SK-N-SH treated with all-trans-retinoic acid at 6 μM for 48 hours (cell line): ENCODE measurements at regions not wholly inside any gene's neighbourhood (a gene's known extent, or its start where the extent isn't known, plus 50 kb on each side); places are given as distances from the start of the nearest gene placed in this dataset.

ENCODE experiments used
- CREB5 ChIP-seq: fragments of 250-450 bp; sonication (Bioruptor Pico); IDR thresholded peaks from 2 replicates; pipeline ENCODE4 v1.5.1; 2020; ENCODE audit warnings: low read depth, mild to moderate bottlenecking, moderate library complexity
- CSDC2 ChIP-seq: fragments of 250-450 bp; sonication (Bioruptor Pico); IDR thresholded peaks from 2 replicates; pipeline ENCODE4 v1.5.0; 2020; ENCODE audit warnings: mild to moderate bottlenecking, moderate library complexity
- PATZ1 ChIP-seq: fragments of 250-450 bp; sonication (Bioruptor Pico); IDR thresholded peaks from 2 replicates; pipeline ENCODE4 v1.8.0; 2020; ENCODE audit warnings: mild to moderate bottlenecking, moderate library complexity, borderline replicate concordance
- ZFP3 ChIP-seq: fragments of 250-450 bp; sonication (Bioruptor Pico); IDR thresholded peaks from 2 replicates; pipeline ENCODE4 v1.5.0; 2020; ENCODE audit warnings: mild to moderate bottlenecking, moderate library complexity
- ZFP30 ChIP-seq: fragments of 450-650 bp; formaldehyde crosslinking; IDR thresholded peaks from 2 replicates; pipeline ENCODE4 v1.5.0; 2022; ENCODE audit warnings: mild to moderate bottlenecking, moderate library complexity
- ZNF70 ChIP-seq: fragments of 450-650 bp; formaldehyde crosslinking; IDR thresholded peaks from 2 replicates; pipeline ENCODE4 v1.5.0; 2020; ENCODE audit warnings: mild to moderate bottlenecking, moderate library complexity

- TF ChIP-seq PATZ1 (CRISPR knock-in tag), result no peak
- TF ChIP-seq ZFP3 (CRISPR knock-in tag), result no peak
- TF ChIP-seq ZFP30 (CRISPR knock-in tag), result no peak
- no peak for TF ChIP-seq ZNF70 (CRISPR knock-in tag)
- no peak for TF ChIP-seq CSDC2 (CRISPR knock-in tag)
- no peak for TF ChIP-seq CREB5 (CRISPR knock-in tag)
Observed at GRCh38 chr2:200194746-200195145, 111.7 kb upstream of the SPATS2L start.
